HFF-Myc (cell line): ENCODE measurements at regions not wholly inside any gene's neighbourhood (a gene's known extent, or its start where the extent isn't known, plus 50 kb on each side); places are given as distances from the start of the nearest gene placed in this dataset.

ENCODE experiments used
- DNase-seq: peaks from one replicate; pipeline ENCODE4 v3.0.0-alpha.2; 2011; ENCODE audit warnings: low read depth; ENCODE audit errors: extremely low read depth
- H3K4me3 ChIP-seq: replicated peaks from 2 replicates; pipeline ENCODE4 v1.5.1; 2011; ENCODE audit warnings: low read depth, mild to moderate bottlenecking, control low read depth, low read length
- CTCF ChIP-seq: IDR thresholded peaks from 2 replicates; pipeline ENCODE4 v1.5.1; 2012; ENCODE audit warnings: mild to moderate bottlenecking, low read depth, low read length, control low read depth; ENCODE audit errors: missing control alignments

- H3K4me3 ChIP-seq, result no peak overlapping the region
- no peak for TF ChIP-seq CTCF
- DNase-seq, result no peak
Measured at GRCh38 chr2:14572633-14573032, 59.9 kb upstream of the LRATD1 start.

- DNase-seq, result no peak
- H3K4me3 ChIP-seq, result no peak overlapping the region
- TF ChIP-seq CTCF, result no peak
Measured at GRCh38 chr2:14577843-14578242, 54.7 kb upstream of the LRATD1 start.
